ENCODE measurements at regions not wholly inside any gene's neighbourhood (a gene's known extent, or its start where the extent isn't known, plus 50 kb on each side); places are given as distances from the start of the nearest gene placed in this dataset.

- H3K36me3 ChIP-seq: no peaks in the 10 kb centered on the region
- peaks cover 67% of the 10 kb centered on the region for H3K27me3 ChIP-seq (ENCODE audit: low read depth)
- no peak for DNase-seq
- no peaks in the 10 kb centered on the region for H3K9me3 ChIP-seq (replicated peaks)
- H3K4me3 ChIP-seq: no peak overlapping the region
- no peak overlapping the region for H3K27ac ChIP-seq (replicated peaks)
- TF ChIP-seq, protein P1, sequence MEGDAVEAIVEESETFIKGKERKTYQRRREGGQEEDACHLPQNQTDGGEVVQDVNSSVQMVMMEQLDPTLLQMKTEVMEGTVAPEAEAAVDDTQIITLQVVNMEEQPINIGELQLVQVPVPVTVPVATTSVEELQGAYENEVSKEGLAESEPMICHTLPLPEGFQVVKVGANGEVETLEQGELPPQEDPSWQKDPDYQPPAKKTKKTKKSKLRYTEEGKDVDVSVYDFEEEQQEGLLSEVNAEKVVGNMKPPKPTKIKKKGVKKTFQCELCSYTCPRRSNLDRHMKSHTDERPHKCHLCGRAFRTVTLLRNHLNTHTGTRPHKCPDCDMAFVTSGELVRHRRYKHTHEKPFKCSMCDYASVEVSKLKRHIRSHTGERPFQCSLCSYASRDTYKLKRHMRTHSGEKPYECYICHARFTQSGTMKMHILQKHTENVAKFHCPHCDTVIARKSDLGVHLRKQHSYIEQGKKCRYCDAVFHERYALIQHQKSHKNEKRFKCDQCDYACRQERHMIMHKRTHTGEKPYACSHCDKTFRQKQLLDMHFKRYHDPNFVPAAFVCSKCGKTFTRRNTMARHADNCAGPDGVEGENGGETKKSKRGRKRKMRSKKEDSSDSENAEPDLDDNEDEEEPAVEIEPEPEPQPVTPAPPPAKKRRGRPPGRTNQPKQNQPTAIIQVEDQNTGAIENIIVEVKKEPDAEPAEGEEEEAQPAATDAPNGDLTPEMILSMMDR (IDR thresholded peaks at IDR 0.05; ENCODE audit: borderline replicate concordance): no peak
- H3K4me1 ChIP-seq: no peaks in the 10 kb centered on the region
- intact Hi-C loops (cut with micrococcal nuclease): no loop called here
These were observed 486.9 kb downstream of the PREX1 start for GRCh38 chr20:48340883-48341281.

DNA sequence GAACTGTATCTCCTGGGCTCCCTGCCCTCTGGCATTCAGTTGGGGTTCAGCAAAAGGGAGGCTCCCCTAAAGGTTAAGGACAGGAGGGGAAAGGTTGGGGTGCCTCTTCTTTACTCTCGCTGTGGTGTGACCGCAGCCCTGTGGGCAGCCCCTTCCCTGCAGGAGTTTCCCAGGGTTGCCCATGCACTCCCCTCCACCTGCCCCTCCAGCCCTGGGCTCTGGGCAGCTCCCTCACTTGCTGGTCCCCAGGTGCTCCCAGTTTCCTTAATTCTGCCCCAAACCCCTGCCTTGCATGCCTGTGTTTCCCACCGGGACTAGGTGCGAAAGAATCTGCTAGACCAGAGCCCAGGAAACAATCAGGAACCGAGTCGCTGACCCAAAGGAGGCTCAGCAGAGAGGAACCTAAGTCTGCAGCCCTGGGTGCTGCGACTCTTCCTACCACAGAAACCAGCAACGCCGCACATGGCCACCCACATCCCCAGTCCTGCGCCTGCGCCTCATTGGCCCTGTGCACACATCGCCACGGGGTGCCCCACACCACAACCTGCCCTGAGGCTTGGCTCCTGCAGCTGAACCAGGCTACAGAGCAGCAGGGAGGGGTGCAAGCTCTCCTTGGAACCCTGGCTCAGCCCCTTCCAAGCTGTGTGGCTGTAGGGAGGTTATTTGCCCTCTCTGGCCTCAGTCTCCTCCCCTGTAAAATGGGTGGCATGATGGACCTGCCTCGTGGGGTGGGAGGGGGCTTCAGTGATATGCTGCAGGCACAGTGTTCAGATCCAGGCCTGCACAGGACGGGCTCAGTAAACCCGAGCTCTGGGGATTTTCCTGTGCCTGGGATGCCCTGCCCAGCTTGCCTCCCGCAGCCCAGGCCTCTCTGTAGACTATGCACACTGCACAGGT lies 487.6 kb downstream of the PREX1 start:
- H3K4me1 ChIP-seq: no peaks in the 10 kb centered on the region
- no peaks in the 10 kb centered on the region for H3K36me3 ChIP-seq
- intact Hi-C loops (cut with micrococcal nuclease): no loop called here
- TF ChIP-seq, protein P1 (IDR thresholded peaks at IDR 0.05; ENCODE audit: borderline replicate concordance): no peak
- no peak overlapping the region for H3K4me3 ChIP-seq
- H3K27me3 ChIP-seq (ENCODE audit: low read depth): peaks cover 61% of the 10 kb centered on the region
- H3K27ac ChIP-seq (replicated peaks): no peak overlapping the region
- no peaks in the 10 kb centered on the region for H3K9me3 ChIP-seq (replicated peaks)
- no peak for DNase-seq

DNA sequence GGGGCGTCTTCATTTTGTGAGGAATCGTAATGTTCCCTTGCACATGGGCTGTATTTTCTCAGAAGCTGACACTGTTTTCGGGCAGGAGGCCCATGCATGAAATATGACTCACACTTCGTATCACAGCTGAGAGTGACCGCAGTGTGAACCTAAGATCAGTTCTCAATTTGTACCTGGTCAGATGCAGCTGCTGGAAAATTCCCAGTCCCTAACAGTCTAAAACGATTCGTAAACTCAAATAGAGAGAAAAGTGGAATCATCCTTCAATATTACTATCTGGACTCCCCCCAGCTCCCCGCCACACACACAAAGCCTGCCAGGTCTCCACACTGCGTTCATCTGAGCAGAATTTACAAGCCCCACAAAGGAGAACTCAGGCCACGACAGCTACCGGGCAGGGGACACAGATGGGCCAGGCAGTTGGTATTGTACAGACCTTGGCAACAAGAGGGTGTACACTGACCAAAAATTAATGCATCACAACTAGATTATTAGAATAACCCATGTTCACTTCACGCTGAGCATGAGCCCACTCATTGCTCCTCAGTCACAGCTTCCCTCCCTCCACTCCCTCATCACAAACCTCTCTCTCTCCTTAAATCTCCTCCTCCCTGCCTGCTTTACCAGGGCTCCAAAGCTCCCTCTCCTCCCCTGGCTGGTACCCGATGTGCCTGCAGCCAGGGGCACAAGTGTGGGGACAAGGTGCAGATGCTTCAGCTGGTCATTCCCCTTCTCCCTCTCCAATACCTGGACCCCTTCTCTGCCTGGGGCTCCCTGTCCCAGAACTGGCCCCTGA lies 488.4 kb downstream of the PREX1 start:
- Histone ChIP-seq H3K27me3 (ENCODE audit: low read depth) (peaks cover 55% of the 10 kb centered on the region), H3K36me3 (no peaks in the 10 kb centered on the region), H3K27ac (replicated peaks) (no peak overlapping the region), H3K9me3 (replicated peaks) (no peaks in the 10 kb centered on the region), H3K4me3 (no peak overlapping the region), H3K4me1 (no peaks in the 10 kb centered on the region)
- intact Hi-C loops (cut with micrococcal nuclease): no loop called here
- no peak for DNase-seq
- TF ChIP-seq, protein P1 (IDR thresholded peaks at IDR 0.05; ENCODE audit: borderline replicate concordance): no peak

DNA sequence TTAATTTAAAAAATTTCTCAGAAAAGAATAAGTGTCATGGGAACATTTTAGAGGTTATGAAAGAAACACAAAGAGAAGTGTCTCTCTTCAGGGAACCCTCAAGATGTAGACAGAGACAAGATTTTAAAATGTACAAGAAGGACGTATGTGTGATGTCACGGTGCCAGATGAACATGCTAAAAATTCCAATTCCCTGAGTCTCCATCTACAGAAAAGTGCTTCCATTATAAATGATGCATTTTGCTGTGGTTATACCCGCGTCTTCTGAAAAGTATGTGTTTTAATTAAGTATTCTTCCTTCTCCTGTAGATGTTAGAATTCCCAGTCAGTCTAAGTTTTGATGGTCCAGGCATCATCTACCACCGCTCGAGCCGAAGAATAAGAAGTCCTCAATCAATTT lies 489.1 kb downstream of the PREX1 start:
- TF ChIP-seq, protein P1 (IDR thresholded peaks at IDR 0.05; ENCODE audit: borderline replicate concordance): no peak
- H3K4me1 ChIP-seq: no peaks in the 10 kb centered on the region
- H3K36me3 ChIP-seq: no peaks in the 10 kb centered on the region
- DNase-seq: no peak
- no peaks in the 10 kb centered on the region for H3K9me3 ChIP-seq (replicated peaks)
- peaks cover 54% of the 10 kb centered on the region for H3K27me3 ChIP-seq (ENCODE audit: low read depth)
- H3K27ac ChIP-seq (replicated peaks): no peak overlapping the region
- no peak overlapping the region for H3K4me3 ChIP-seq
- intact Hi-C loops (cut with micrococcal nuclease): no loop called here

DNA sequence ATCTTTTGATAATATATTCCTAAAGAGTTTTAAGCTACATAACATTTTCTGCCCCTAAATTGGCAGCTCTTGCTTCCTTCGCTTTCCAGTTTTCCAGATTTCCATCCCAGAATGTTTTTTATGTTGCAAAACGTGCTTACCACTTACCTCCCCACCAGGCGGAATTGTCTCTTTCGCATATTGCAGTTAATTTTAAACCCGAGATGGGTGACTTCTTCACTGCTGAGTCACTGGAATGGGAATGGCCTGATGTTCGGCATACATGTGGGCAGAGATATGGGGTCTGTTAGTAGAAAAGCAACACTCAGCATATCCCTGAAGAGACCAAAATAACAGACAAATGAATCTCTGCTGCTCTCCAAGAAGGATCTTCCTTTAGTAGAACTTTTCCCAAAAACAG lies 491.2 kb downstream of the PREX1 start:
- intact Hi-C loops (cut with micrococcal nuclease): no loop called here
- H3K4me3 ChIP-seq: no peak overlapping the region
- H3K27me3 ChIP-seq (ENCODE audit: low read depth): peaks cover 49% of the 10 kb centered on the region
- no peaks in the 10 kb centered on the region for H3K36me3 ChIP-seq
- no peak for DNase-seq
- no peaks in the 10 kb centered on the region for H3K9me3 ChIP-seq (replicated peaks)
- no peak overlapping the region for H3K27ac ChIP-seq (replicated peaks)
- TF ChIP-seq, protein P1 (IDR thresholded peaks at IDR 0.05; ENCODE audit: borderline replicate concordance): no peak
- no peaks in the 10 kb centered on the region for H3K4me1 ChIP-seq
